ENCODE measurements at regions not wholly inside any gene's neighbourhood (a gene's known extent, or its start where the extent isn't known, plus 50 kb on each side); places are given as distances from the start of the nearest gene placed in this dataset.

DNA sequence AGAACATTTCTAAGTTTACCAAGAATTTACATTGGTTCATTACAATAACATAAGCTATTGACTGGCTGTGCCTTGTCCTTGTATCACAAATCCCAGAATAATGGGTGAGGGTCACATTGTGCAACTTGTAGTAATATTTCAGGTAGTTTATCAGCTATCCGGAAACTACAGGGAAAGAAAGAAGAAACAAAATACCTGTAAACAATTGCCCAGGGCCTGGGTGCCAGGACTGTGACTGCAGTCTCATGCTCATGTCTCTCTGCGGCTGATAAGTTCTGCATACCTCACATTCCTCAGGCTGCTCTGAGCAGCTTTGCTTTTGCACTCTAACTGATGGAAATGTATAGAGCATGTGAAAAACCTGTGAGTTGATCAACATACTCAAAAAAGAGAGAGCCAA, 131.8 kb upstream of the TRIM24 start:
- no peaks in the 10 kb centered on the region for H4K20me1 ChIP-seq (ENCODE audit: control insufficient read depth, insufficient read depth)
- no peak for DNase-seq (ENCODE audit: low read depth, low spot score)
- ATAC-seq, result no peak
- in situ Hi-C loops (cut with MboI) (no loop called here), intact Hi-C loops (cut with micrococcal nuclease; ENCODE audit: unreplicated experiment) (no loop called here)
- TF ChIP-seq RB1 (IDR thresholded peaks at IDR 0.05; ENCODE audit: borderline replicate concordance) (no peak), ASH2L (IDR thresholded peaks at IDR 0.05; ENCODE audit: borderline replicate concordance, low read depth) (no peak), ZBTB33 (IDR thresholded peaks at IDR 0.05) (no peak), JUND (IDR thresholded peaks at IDR 0.05; ENCODE audit: low read depth, low read length) (no peak), IRF3 (IDR thresholded peaks at IDR 0.05) (no peak), ZBED1 (IDR thresholded peaks at IDR 0.05; ENCODE audit: borderline replicate concordance) (no peak), ETV6 (conservative IDR thresholded peaks at IDR 0.05 in 1 of 2, IDR thresholded peaks at IDR 0.05 in 1 of 2; ENCODE audit: borderline replicate concordance in 1 of 2, low read depth in 1 of 2) (no peak), RAD21 (IDR thresholded peaks at IDR 0.05; ENCODE audit: insufficient read depth, low read depth, low read length) (no peak), HDGF (IDR thresholded peaks at IDR 0.05) (no peak), HDAC6 (IDR thresholded peaks at IDR 0.05; ENCODE audit: unreplicated experiment) (no peak), RUNX3 (IDR thresholded peaks at IDR 0.05; ENCODE audit: low read length) (no peak), SIN3A (IDR thresholded peaks at IDR 0.05; ENCODE audit: low read depth, low read length) (no peak), HSF1 (IDR thresholded peaks at IDR 0.05; ENCODE audit: low read depth, low read length) (no peak), BACH1 (IDR thresholded peaks at IDR 0.05; ENCODE audit: borderline replicate concordance) (no peak)
- TF ChIP-seq, protein P1, sequence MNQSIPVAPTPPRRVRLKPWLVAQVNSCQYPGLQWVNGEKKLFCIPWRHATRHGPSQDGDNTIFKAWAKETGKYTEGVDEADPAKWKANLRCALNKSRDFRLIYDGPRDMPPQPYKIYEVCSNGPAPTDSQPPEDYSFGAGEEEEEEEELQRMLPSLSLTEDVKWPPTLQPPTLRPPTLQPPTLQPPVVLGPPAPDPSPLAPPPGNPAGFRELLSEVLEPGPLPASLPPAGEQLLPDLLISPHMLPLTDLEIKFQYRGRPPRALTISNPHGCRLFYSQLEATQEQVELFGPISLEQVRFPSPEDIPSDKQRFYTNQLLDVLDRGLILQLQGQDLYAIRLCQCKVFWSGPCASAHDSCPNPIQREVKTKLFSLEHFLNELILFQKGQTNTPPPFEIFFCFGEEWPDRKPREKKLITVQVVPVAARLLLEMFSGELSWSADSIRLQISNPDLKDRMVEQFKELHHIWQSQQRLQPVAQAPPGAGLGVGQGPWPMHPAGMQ (IDR thresholded peaks at IDR 0.05; ENCODE audit: borderline replicate concordance), result no peak
- TF ChIP-seq, protein P2, sequence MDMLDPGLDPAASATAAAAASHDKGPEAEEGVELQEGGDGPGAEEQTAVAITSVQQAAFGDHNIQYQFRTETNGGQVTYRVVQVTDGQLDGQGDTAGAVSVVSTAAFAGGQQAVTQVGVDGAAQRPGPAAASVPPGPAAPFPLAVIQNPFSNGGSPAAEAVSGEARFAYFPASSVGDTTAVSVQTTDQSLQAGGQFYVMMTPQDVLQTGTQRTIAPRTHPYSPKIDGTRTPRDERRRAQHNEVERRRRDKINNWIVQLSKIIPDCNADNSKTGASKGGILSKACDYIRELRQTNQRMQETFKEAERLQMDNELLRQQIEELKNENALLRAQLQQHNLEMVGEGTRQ (IDR thresholded peaks at IDR 0.05; ENCODE audit: borderline replicate concordance, low read depth, low read length), result no peak
- ChIA-PET CTCF (no interaction called here), POLR2A (no interaction called here), RAD21 (ENCODE audit: unreplicated experiment) (no interaction called here), SMC1A (ENCODE audit: uncharacterized antibody, unreplicated experiment) (interaction anchor here (1.6 kb wide), 1 partner anchor 78 kb away, joined by 3 read pairs; no protein-coding TSS in a partner anchor)
- no peaks in the 10 kb centered on the region for H3K4me1 ChIP-seq (ENCODE audit: control insufficient read depth, insufficient read depth, low read length)
- H2AFZ ChIP-seq (ENCODE audit: control insufficient read depth, low read depth, low read length), result no peak overlapping the region
- H3K79me2 ChIP-seq (ENCODE audit: control insufficient read depth, insufficient read depth, low read length), result no peaks in the 10 kb centered on the region
- no peak overlapping the region for H3K4me2 ChIP-seq (ENCODE audit: control insufficient read depth, insufficient read depth)
- FAIRE-seq, result no peak
- H3K4me3 ChIP-seq, result no peak overlapping the region
- no peaks in the 10 kb centered on the region; the same call in 2 of the 3 replicates for H3K9me3 ChIP-seq (replicated peaks; ENCODE audit: control insufficient read depth, insufficient read depth, low read length)
- no peak overlapping the region for H3K27ac ChIP-seq (ENCODE audit: control insufficient read depth, insufficient read depth)
- no peaks in the 10 kb centered on the region for H3K36me3 ChIP-seq (ENCODE audit: control insufficient read depth in 2 of 2, insufficient read depth in 2 of 2, low read length in 1 of 2)
- no peaks in the 10 kb centered on the region for H3K27me3 ChIP-seq (replicated peaks in 1 of 2; ENCODE audit: control insufficient read depth in 2 of 2, insufficient read depth in 2 of 2, low read length in 1 of 2)
- no peak overlapping the region for H3K9ac ChIP-seq (ENCODE audit: control insufficient read depth, insufficient read depth, low read length)
- no TSS peak for BruUV-seq (replicated peaks)
- WGBS (ENCODE audit: insufficient coverage, insufficient replicate concordance, low lambda C conversion rate, missing lambda C conversion rate), result 91% methylated on average over 2 of the region's 2 CpGs
